NOMO-1 (cell line): ENCODE measurements at regions not wholly inside any gene's neighbourhood (a gene's known extent, or its start where the extent isn't known, plus 50 kb on each side); places are given as distances from the start of the nearest gene placed in this dataset.
A peak's percentile ranks its signal among the peaks of the same experiment; 100 is the strongest.
"Not testable (repeated sequence)": the region's sequence is repeated elsewhere in the genome, so short reads cannot be mapped to it uniquely, and the experiment has no call there.

Source experiments
- DNase-seq, 2 experiments: peaks; one replicate each; lab custom pipeline; 2025; ENCODE audit not compliant: unreplicated experiment in 2 of 2; lab: John Stamatoyannopoulos, UW

GRCh38 chrX:140633105-140633504 lies 76.5 kb upstream of the LINC00632 start:
- not testable (repeated sequence) for DNase-seq

- no peak for DNase-seq
Observed at GRCh38 chrX:140608111-140608510, 101.4 kb upstream of the LINC00632 start.

- DNase-seq: no peak
Observed at GRCh38 chrX:140602140-140602539, 97.3 kb upstream of the SOX3 start.

- no peak for DNase-seq
Observed at GRCh38 chrX:140599851-140600250, 95.0 kb upstream of the SOX3 start.

GRCh38 chrX:140589657-140590056 lies 84.8 kb upstream of the SOX3 start:
- no peak for DNase-seq

- no peak for DNase-seq
Observed at GRCh38 chrX:140586951-140587350, 82.1 kb upstream of the SOX3 start.

GRCh38 chrX:140580478-140580877 lies 75.6 kb upstream of the SOX3 start:
- DNase-seq: no peak

- peak; percentile 18 to 35 for DNase-seq
Observed at GRCh38 chrX:140572724-140573123, 67.9 kb upstream of the SOX3 start.

GRCh38 chrX:140563893-140564292 lies 59.0 kb upstream of the SOX3 start:
- no peak for DNase-seq
